HG03342 (cell line): ENCODE measurements at regions not wholly inside any gene's neighbourhood (a gene's known extent, or its start where the extent isn't known, plus 50 kb on each side); places are given as distances from the start of the nearest gene placed in this dataset.
A peak's percentile ranks its signal among the peaks of the same experiment; 100 is the strongest.

ENCODE experiments used
- ATAC-seq: cut with Tn5 transposase; IDR thresholded peaks from one replicate; pipeline ENCODE4 v1.9.1; 2021; ENCODE audit warnings: mild to moderate bottlenecking, moderate library complexity; ENCODE audit not compliant: unreplicated experiment

DNA sequence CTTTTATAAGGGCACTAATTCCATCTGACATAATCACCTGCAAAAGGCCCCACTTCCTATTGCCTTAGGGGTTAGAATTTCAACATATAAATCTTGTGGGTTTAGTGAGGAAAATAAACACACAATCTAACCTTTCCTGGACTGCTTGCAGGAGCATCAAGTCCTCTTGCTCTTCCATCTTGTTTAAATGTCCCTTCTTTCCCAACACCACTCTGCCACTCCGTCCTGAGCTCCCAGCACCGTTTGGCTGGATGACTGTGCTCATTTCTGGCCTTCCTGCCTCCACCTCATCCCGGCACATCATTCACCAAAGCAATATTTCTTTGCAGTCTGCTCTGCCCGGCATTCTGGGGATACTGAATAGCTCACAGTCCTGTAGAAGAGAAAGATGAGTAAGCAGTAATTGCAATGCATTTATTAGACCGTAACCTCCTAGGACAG lies 247.8 kb downstream of the BCL2 start:
- ATAC-seq: no peak

GRCh38 chr18:63070767-63071502 lies 248.6 kb downstream of the BCL2 start:
- ATAC-seq: no peak

DNA sequence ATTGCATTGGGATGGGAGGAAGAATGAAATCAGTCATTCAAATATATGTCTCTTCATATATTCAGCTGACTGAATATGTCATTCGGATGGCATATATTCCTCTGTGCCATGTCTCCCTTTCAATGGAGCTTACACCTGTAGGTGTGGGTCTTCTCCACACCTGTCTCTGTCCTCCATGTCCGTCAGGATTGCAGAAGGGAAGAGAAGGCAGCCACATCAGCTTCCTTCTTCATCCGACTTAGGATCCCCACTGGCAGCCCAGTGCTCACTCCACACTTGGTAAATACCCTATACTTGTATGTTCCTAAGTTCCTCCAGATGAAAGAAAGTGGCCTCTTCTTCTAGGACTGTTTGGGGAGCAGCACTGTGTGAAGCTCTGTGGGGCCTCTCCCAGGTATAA lies 250.1 kb downstream of the BCL2 start:
- no peak for ATAC-seq

- ATAC-seq: no peak
These were observed 251.6 kb downstream of the BCL2 start for GRCh38 chr18:63067939-63068338.

- no peak for ATAC-seq
These were observed 254.4 kb downstream of the BCL2 start for GRCh38 chr18:63065172-63065571.

DNA sequence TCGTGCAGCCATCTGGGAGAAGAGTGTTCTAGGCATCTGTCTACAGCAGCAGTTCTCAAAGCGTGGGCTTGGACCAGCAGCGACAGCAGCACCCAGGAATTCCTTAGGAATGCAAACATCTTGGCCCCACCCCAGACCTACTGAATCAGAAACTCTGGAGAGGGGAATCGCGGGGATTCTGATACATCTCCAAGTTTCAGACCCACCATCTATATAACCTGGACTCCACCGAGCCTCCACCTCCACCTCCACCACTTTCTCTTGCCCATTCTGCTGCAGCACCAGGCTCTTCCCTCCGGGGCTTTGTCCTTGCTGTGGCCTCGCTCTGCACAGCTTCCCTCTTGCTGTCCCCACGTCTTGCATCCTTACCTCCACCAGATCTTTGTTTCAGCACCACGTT lies 256.4 kb downstream of the BCL2 start:
- ATAC-seq: no peak

DNA sequence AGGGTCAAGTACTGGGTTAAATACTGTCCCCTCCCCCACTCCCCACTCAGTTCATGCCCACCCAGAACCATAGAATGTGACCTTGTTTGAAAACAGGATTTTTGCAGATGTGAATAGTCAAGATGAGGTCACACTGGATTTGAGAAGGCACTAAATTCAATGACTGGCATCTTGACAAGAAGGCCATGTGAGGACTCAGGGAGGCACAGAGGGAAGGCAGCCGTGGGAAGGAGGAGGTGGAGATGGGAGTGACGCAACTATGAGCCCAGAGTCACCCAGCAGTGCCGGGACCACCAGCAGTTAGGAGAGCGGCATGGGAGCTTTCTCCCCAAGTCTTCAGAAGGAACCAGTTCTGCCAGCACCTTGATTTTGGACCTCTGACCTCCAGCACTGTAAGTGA lies 257.3 kb downstream of the BCL2 start:
- no peak for ATAC-seq

- ATAC-seq: no peak
These were observed 258.3 kb downstream of the BCL2 start for GRCh38 chr18:63061303-63061702.

GRCh38 chr18:63058521-63058920 lies 261.0 kb downstream of the BCL2 start:
- ATAC-seq: no peak

GRCh38 chr18:63057707-63058106 lies 261.9 kb downstream of the BCL2 start:
- ATAC-seq: no peak

DNA sequence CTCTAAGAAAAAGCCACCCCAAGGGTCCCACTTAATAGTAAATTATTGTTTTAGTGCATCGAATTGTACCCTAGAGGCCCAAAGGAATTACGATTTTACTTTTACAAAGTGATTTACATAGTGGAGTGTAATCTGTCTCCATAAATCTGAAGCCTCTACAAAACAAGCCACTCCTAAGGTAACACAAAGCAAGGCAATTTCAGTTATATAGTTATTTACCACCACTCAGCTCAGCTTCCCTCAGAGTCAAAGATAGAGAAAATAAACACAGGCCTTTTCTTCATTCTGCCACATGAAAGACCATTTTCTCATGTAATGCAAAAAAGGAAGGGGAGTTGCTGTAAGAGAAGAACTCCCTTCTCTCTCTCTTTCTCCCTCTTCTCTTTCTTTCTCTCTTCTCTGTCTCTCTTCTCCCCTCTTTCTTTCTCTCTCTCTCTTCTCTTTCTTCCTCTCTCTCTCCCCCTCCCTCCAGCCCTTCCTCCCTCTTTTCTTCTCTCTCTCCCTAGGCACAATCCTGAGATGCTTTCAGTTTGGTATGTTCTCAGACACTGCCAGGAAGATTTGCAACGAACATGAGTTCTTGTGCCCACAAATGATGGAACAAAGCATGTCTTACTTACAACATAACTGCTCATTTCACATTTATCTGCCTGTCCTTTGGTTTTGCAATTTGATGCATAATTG lies 264.5 kb downstream of the BCL2 start:
- no peak for ATAC-seq

DNA sequence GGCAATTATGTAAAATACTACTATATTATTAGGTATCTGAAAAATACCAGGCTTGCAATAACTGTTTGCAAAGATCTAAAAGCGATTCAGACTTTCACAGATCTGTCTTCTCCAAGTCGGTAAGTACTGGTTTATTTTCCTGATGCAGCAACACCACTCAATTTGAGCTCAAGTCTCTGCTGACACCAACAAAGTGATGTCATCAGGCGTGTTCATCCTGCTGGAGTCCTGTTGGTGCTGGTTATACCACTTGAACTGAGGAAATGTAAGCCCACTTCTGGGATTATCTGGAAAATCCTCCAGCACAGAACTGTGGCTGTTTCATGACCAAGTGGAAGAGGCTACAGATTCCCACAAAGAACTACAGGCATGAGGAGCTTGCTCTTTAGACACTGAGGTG lies 267.6 kb downstream of the BCL2 start:
- no peak for ATAC-seq

- peak; percentile 52 for ATAC-seq
These were observed 268.7 kb downstream of the BCL2 start for GRCh38 chr18:63050667-63051395.

GRCh38 chr18:63046375-63046774 lies 273.2 kb downstream of the BCL2 start:
- ATAC-seq: no peak

- no peak for ATAC-seq
These were observed 276.1 kb downstream of the BCL2 start for GRCh38 chr18:63043516-63043915.

DNA sequence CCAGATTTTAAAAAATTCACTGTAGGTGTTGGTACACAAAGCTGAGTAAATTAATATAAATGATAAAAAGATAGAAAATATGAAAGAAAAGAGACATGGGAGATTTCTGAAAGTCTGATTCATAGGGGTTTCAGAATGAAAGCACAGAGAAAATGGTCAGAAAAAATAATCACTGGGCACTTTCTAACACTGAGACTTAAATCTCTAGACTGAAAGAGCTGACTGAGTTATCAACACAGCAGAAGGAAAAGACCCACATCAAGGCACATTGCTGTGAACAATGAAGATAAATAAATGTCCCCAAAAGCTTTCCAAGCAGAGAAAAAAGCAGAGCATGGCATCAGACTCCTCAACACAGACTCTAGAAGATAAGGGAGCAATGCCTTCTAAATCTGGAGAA lies 277.2 kb downstream of the BCL2 start:
- ATAC-seq: no peak

GRCh38 chr18:63040788-63041410 lies 278.7 kb downstream of the BCL2 start:
- ATAC-seq: peak; percentile 67

- ATAC-seq: no peak
These were observed 282.1 kb downstream of the BCL2 start for GRCh38 chr18:63037491-63037890.

GRCh38 chr18:63031375-63031774 lies 288.2 kb downstream of the BCL2 start:
- no peak for ATAC-seq
